Ovary (tissue), 3 donors: ENCODE measurements at regions not wholly inside any gene's neighbourhood (a gene's known extent, or its start where the extent isn't known, plus 50 kb on each side); places are given as distances from the start of the nearest gene placed in this dataset.

Source experiments
- EP300 ChIP-seq: sonication (generic); formaldehyde crosslinking; IDR thresholded peaks from one replicate; pipeline ENCODE4 v1.6.1; 2017; ENCODE audit warnings: antibody characterized with exemption
- POLR2A ChIP-seq: fragments of 450-650 bp; IDR thresholded peaks from one replicate; pipeline ENCODE4 v1.6.1; 2017; ENCODE audit warnings: antibody characterized with exemption, mild to moderate bottlenecking, moderate library complexity
- TF ChIP-seq, protein P1 (sequence below), 3 donors: fragments of 450-650 bp in 2 of 3; fragments of 200-600 bp in 1 of 3; IDR thresholded peaks; one replicate each; pipeline versions ENCODE4 v1.5.1 to v1.8.0; 2016 to 2022; ENCODE audit warnings: antibody characterized with exemption in 3 of 3, mild to moderate bottlenecking in 1 of 3
- donor health status: DM: no; HTN: no; CAD: no.

DNA sequence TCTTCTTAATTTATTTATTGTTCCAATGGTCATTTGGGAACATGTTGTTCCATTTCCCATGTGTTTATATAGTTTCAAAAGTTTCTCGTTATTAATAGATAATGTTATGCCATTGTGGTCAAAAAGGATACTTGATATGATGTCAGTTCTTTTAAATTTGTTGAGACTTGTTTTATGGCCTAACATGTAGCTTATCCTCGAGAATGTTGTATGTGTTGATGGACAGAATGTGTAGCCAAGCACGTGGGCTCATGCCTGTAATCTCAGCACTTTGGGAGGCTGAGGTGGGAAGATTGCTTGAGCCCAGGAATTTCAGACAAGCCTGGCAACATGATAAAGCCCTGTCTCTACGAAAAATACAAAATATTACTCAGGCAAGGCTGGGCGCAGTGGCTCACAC lies 168.5 kb upstream of the USP38 start:
- TF ChIP-seq EP300 (no peak), POLR2A (no peak)
- TF ChIP-seq, protein P1, sequence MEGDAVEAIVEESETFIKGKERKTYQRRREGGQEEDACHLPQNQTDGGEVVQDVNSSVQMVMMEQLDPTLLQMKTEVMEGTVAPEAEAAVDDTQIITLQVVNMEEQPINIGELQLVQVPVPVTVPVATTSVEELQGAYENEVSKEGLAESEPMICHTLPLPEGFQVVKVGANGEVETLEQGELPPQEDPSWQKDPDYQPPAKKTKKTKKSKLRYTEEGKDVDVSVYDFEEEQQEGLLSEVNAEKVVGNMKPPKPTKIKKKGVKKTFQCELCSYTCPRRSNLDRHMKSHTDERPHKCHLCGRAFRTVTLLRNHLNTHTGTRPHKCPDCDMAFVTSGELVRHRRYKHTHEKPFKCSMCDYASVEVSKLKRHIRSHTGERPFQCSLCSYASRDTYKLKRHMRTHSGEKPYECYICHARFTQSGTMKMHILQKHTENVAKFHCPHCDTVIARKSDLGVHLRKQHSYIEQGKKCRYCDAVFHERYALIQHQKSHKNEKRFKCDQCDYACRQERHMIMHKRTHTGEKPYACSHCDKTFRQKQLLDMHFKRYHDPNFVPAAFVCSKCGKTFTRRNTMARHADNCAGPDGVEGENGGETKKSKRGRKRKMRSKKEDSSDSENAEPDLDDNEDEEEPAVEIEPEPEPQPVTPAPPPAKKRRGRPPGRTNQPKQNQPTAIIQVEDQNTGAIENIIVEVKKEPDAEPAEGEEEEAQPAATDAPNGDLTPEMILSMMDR (IDR thresholded peaks at IDR 0.05), result no peak
